Neural progenitor cell (in vitro differentiated cells): ENCODE measurements at regions not wholly inside any gene's neighbourhood (a gene's known extent, or its start where the extent isn't known, plus 50 kb on each side); places are given as distances from the start of the nearest gene placed in this dataset.

Source experiments
- CTCF ChIP-seq: fragments of 200-600 bp; sonication (generic); IDR thresholded peaks from 2 replicates; pipeline ENCODE4 v1.5.1; 2017; ENCODE audit warnings: antibody characterized with exemption, mild to moderate bottlenecking
- EZH2 ChIP-seq: fragments of 200-600 bp; sonication (generic); IDR thresholded peaks from 2 replicates; pipeline ENCODE4 v1.6.1; 2017; ENCODE audit warnings: antibody characterized with exemption, mild to moderate bottlenecking, moderate library complexity
- EZH2phosphoT487 ChIP-seq: fragments of 200-600 bp; sonication (generic); IDR thresholded peaks from 2 replicates; pipeline ENCODE4 v1.6.1; 2017; ENCODE audit warnings: antibody characterized with exemption

DNA sequence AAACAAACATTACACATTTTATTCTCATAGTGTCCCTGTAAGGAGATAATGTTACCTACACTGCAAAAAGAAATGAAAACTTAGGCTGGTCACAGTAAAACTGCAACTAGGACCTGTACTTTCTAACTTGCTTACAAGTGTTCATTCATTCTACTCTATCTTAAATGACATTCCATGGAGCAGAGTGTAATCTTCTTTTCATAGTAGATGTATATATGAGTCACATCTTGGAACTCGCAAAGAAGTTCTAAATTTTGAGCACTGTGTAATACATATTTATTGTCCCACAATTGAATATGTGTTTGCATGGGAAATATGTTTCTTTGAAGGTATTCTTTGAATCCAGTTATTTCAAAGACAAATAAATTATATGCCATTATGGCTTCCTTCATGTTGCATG lies 1258.5 kb upstream of the ADGRL2 start:
- no peak for TF ChIP-seq EZH2
- no peak for TF ChIP-seq CTCF
- no peak for TF ChIP-seq EZH2phosphoT487
